Parathyroid adenoma (tissue), 2 donors: ENCODE measurements at regions not wholly inside any gene's neighbourhood (a gene's known extent, or its start where the extent isn't known, plus 50 kb on each side); places are given as distances from the start of the nearest gene placed in this dataset.
"Not testable (repeated sequence)": the region's sequence is repeated elsewhere in the genome, so short reads cannot be mapped to it uniquely, and the experiment has no call there.

Experiments
- H2AFZ ChIP-seq: fragments of 300-600 bp; sonication (generic); one replicate; pipeline ENCODE4 v1.7.0; 2017; ENCODE audit warnings: antibody characterized with exemption, mild to moderate bottlenecking
- H3K27ac ChIP-seq: fragments of 300-600 bp; sonication (generic); one replicate; pipeline ENCODE4 v1.7.0; 2017
- H3K27me3 ChIP-seq: fragments of 300-600 bp; sonication (generic); one replicate; pipeline ENCODE4 v1.7.0; 2017; ENCODE audit warnings: low read length; ENCODE audit not compliant: control insufficient read depth, insufficient read depth
- H3K36me3 ChIP-seq: fragments of 300-600 bp; sonication (generic); one replicate; pipeline ENCODE4 v1.7.0; 2017; ENCODE audit warnings: low read length; ENCODE audit not compliant: control insufficient read depth, insufficient read depth
- H3K4me1 ChIP-seq: fragments of 300-600 bp; sonication (generic); one replicate; pipeline ENCODE4 v1.7.0; 2017; ENCODE audit warnings: control low read depth
- H3K4me2 ChIP-seq: fragments of 300-600 bp; sonication (generic); one replicate; pipeline ENCODE4 v1.7.0; 2017; ENCODE audit warnings: low read length
- H3K4me3 ChIP-seq: fragments of 300-600 bp; sonication (generic); one replicate; pipeline ENCODE4 v1.7.0; 2017; ENCODE audit warnings: low read depth, low read length
- H3K79me2 ChIP-seq: fragments of 300-600 bp; sonication (generic); one replicate; pipeline ENCODE4 v1.7.0; 2017; ENCODE audit warnings: control low read depth
- H3K9ac ChIP-seq: fragments of 300-600 bp; sonication (generic); one replicate; pipeline ENCODE4 v1.7.0; 2017; ENCODE audit warnings: mild to moderate bottlenecking
- H3K9me3 ChIP-seq: fragments of 300-600 bp; sonication (generic); one replicate; pipeline ENCODE4 v1.7.0; 2017; ENCODE audit warnings: low read length; ENCODE audit not compliant: control insufficient read depth
- donor health status: primary hyperparathyroidism.

GRCh38 chr4:3953140-3953489 lies 186.9 kb downstream of the ADRA2C start:
- not testable (repeated sequence) for H3K36me3 ChIP-seq, H3K27me3 ChIP-seq, H3K79me2 ChIP-seq, H2AFZ ChIP-seq, H3K4me2 ChIP-seq, H3K9me3 ChIP-seq, H3K9ac ChIP-seq, H3K4me1 ChIP-seq, H3K27ac ChIP-seq, H3K4me3 ChIP-seq

GRCh38 chr4:3954540-3955320 lies 188.5 kb downstream of the ADRA2C start:
- H3K27ac ChIP-seq, result peak overlapping the region; percentile 29
- not testable (repeated sequence) for H3K27me3 ChIP-seq, H3K9ac ChIP-seq, H3K9me3 ChIP-seq, H3K36me3 ChIP-seq, H3K4me1 ChIP-seq, H3K79me2 ChIP-seq
- H3K4me3 ChIP-seq, result peak overlapping the region; percentile 71
- peak overlapping the region; percentile 72 for H3K4me2 ChIP-seq
- H2AFZ ChIP-seq, result peak overlapping the region; percentile 76

DNA sequence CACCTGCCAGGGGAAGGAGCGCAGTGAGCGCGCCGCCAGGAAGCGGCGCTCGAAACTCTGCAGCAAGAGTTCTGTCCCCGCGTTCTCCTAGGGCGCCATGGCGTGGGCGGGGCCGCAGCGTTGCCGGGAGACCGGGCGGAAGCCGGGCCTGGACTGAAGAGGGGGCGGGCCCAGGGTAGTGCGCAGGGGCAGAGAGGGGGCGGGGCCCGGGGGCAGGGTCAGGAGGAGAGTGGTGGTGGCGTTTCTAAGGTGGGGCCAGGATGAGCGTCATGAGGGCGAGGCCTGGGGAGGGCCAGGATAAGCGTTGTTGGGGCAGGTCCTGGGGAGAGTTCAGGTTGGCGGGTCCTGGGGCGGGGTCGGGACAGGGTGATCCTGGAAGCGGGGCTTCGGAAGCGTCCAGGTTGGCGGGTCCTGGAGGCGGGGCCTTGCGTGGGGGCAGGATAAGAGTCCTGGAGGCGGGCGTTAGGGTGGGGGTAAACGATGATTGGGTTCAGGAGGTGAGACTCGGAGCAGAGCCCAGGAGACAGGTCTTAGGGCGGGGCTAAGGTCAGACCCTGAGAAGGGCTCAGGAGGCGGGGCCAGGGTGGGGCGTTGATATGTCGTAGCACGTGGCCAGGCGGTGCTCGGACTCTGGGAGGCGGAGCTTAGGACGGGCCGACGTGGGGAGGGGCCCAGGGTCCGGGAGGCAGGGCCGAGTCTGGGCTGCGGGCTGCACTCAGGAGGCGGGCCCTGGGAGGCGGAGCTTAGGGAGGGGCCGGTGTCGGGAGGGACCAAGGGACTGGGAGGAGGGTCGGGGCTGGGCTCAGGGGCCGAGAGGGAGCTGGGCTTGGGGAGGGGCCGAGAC lies 189.4 kb downstream of the ADRA2C start:
- Histone ChIP-seq H3K4me3 (peak overlapping the region; percentile 71), H3K27ac (peak overlapping the region; percentile 32), H3K4me2 (peak overlapping the region; percentile 72), H2AFZ (peak overlapping the region; percentile 76)
- not testable (repeated sequence) for H3K36me3 ChIP-seq, H3K9ac ChIP-seq, H3K4me1 ChIP-seq, H3K27me3 ChIP-seq, H3K9me3 ChIP-seq, H3K79me2 ChIP-seq

DNA sequence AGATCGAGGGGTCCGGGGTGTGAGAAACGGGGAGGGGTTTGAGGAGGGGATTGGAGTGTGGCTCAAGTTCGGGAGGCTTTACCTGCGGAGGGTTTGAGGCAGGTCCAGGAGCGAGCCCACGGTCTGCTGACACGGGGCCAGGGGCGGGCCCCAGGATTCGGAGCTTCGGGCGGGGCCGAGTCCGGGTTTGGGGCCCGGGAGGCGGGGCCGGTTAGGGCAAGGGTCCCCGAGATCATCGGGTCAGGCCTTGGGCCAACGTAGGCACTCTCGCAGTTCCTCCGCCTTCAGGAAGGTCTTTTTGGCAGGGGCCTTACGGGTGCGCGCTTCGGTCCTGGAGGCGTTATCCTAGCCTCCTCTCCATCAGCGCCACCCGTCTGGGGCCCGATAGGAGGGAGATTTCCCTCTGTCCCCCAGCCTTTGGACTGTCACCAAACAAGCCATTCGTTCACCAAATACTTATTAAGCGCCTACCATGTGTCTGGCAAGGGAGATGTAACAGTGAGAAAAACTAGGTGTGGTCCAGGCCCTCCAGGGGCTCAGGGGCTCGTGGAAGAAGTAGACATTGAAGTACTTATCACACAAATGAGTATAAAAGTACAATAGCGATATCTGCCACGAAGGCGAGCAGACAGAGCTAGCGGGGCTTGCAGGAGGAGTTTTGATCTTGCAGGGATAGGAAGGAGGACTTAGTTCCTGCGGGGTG lies 190.1 kb downstream of the ADRA2C start:
- Histone ChIP-seq H3K4me2 (peak overlapping the region; percentile 58), H3K4me3 (peak overlapping the region; percentile 48), H2AFZ (peak overlapping the region; percentile 58), H3K27ac (peak overlapping the region; percentile 32)
- not testable (repeated sequence) for H3K36me3 ChIP-seq, H3K4me1 ChIP-seq, H3K9ac ChIP-seq, H3K27me3 ChIP-seq, H3K79me2 ChIP-seq, H3K9me3 ChIP-seq

DNA sequence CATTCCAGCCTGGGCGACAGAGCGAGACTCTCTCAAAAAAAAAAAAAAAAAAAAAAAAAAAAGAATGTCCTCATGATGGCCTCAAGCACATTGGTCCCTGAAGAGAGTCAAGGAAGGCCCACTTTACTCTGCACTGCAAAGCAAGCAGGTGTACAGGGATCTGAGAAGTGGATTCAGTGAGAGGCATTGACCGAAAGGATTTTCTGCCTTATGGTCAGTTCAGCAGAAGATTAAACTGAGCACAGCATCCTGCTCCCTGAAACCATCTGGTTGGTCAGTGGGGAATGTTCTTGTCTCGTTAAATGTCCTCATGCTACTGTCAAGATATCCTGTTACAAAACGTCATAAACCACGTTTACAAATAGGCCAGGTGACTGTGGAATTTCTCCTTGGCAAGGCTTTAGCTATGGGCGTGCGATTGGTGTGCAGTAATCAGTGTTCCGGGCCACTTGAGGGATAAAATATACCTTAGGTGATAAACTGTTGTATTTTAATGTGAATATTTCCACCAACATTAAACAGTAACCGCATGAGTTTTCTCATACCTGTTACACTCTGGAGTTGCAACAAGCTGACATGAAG lies 195.0 kb downstream of the ADRA2C start:
- not testable (repeated sequence) for H3K79me2 ChIP-seq, H3K4me1 ChIP-seq, H3K9ac ChIP-seq, H3K36me3 ChIP-seq, H3K4me3 ChIP-seq, H3K27ac ChIP-seq, H3K9me3 ChIP-seq, H3K27me3 ChIP-seq, H2AFZ ChIP-seq, H3K4me2 ChIP-seq

DNA sequence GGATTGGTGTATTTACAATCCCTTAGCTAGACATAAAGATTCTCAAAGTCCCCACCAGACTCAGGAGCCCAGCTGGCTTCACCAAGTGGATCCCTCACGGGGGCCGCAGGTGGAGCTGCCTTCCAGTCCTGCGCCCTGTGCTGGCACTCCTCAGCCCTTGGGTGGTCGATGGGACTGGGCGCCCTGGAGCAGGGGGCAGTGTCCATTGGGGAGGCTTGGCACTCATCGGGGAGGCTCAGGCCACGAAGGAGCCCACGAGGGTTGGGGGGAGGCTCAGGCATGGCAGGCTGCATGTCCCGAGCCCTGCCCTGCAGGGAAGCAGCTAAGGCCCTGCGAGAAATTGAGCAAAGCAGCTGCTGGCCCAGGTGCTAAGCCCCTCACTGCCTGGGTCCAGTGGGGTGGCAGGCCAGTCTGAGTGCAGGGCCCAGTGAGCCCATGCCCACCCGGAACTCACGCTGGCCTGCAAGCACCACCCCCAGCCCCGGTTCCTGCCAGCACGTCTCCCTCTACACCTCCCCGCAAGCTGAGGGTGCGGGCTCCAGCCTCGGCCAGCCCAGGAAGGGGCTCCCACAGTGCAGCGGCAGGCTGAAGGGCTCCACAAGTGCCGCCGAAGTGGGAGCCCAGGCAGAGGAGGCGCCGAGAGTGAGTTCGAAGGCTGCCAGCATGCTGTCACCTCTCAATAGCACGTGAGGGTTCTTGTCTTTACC lies 198.5 kb downstream of the ADRA2C start:
- H3K27ac ChIP-seq, H3K9me3 ChIP-seq, H3K9ac ChIP-seq, H3K4me3 ChIP-seq, H3K27me3 ChIP-seq, H3K79me2 ChIP-seq, H3K4me1 ChIP-seq, H3K4me2 ChIP-seq, H3K36me3 ChIP-seq, H2AFZ ChIP-seq: not testable (repeated sequence)

DNA sequence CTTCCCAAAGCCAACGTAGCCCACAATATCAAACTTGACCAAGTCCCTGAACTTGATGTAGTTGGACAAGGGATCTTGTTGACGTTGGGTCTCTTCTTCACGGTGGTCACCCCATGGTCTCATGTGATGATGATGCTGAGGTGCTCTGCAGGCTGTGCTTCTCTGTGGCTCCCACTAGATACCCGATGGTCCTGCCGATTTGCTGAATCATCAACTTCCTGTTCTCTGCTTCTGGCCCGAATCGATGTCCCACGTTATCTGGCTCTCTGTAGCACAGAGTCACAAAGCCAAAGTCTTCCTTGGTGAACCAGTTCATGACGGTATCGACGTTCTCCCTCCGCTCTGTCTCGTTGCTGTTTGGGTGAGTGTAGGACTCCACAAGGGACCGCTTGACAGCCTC lies 201.0 kb downstream of the ADRA2C start:
- not testable (repeated sequence) for H3K9me3 ChIP-seq, H2AFZ ChIP-seq, H3K27ac ChIP-seq, H3K4me3 ChIP-seq, H3K27me3 ChIP-seq, H3K9ac ChIP-seq, H3K4me2 ChIP-seq, H3K4me1 ChIP-seq, H3K79me2 ChIP-seq, H3K36me3 ChIP-seq

DNA sequence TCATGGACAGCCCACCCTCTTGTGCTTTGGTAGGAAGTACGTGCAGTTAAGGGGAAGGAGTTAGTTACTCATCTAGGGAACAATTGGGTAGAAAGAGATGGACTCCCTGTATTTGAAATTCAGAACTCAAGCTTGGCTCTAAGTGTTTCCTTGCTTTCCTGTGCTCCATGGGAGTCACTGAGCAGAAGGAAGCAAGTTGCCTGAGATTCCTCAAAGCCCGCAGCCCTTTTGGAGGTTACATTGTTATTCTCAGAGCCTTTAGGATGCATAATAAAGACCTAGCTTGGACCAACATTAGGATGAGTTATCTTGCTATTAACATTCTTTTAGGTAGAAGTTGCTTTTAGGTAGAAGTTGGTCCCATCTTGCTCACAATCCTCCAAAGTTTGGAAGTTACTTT lies 206.4 kb downstream of the ADRA2C start:
- H3K9me3 ChIP-seq, H3K4me2 ChIP-seq, H3K79me2 ChIP-seq: not testable (repeated sequence)

DNA sequence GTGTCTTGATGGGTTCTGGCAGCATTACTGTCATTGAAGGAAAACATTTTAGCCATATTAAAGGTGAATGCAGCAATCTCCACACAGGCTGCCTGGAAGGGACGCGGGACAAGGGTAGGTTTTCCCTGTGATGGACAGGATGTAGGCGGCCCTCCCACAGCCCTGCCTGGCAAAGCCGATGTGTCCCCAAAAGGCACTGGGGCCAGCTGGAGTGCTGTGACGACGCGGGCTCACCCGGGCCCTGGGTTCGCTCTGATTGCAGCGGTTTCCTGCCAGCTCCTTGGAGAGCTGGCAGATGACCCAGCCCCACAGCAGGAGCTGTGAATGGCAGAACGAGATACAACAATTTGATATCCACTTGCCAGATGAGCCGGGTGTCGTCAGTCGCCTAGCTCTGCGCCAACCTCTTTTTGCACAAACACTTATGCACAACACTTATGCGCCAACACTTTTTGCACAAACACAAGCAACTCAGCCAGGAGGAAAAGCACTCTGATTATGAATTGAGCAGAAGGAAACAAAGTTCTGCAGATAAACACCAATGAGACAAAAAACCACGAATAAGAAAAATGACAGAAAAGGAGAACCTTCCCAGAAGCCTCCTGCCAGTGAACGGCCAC lies 207.5 kb downstream of the ADRA2C start:
- not testable (repeated sequence) for H2AFZ ChIP-seq, H3K79me2 ChIP-seq, H3K9me3 ChIP-seq, H3K9ac ChIP-seq, H3K36me3 ChIP-seq, H3K4me1 ChIP-seq, H3K4me2 ChIP-seq, H3K27ac ChIP-seq, H3K27me3 ChIP-seq, H3K4me3 ChIP-seq

More for the DNA sequence above, 206.4 kb downstream of the ADRA2C start:
- H3K4me1 ChIP-seq, H3K27ac ChIP-seq, H3K4me3 ChIP-seq, H3K9ac ChIP-seq, H3K36me3 ChIP-seq, H2AFZ ChIP-seq, H3K27me3 ChIP-seq: not testable (repeated sequence)
